Left ventricle myocardium superior (tissue), 1 donor: ENCODE measurements at regions not wholly inside any gene's neighbourhood (a gene's known extent, or its start where the extent isn't known, plus 50 kb on each side); places are given as distances from the start of the nearest gene placed in this dataset.

Experiments
- ATAC-seq: fragments of 200-7000 bp; cut with Tn5 transposase; one replicate; pipeline ENCODE4 v1.9.1; 2020; ENCODE audit warnings: mild to moderate bottlenecking, moderate library complexity
- DNase-seq: peaks from one replicate; pipeline ENCODE4 v3.0.0-alpha.2; 2020
- intact Hi-C: fragments of 100-400 bp; cut with micrococcal nuclease; formaldehyde crosslinking; loops from one replicate; pipeline ENCODE4 v1.11.0; 2022
- donor health status: DM: no; HTN: yes; CAD: no; lungs with severe emphysema.

DNA sequence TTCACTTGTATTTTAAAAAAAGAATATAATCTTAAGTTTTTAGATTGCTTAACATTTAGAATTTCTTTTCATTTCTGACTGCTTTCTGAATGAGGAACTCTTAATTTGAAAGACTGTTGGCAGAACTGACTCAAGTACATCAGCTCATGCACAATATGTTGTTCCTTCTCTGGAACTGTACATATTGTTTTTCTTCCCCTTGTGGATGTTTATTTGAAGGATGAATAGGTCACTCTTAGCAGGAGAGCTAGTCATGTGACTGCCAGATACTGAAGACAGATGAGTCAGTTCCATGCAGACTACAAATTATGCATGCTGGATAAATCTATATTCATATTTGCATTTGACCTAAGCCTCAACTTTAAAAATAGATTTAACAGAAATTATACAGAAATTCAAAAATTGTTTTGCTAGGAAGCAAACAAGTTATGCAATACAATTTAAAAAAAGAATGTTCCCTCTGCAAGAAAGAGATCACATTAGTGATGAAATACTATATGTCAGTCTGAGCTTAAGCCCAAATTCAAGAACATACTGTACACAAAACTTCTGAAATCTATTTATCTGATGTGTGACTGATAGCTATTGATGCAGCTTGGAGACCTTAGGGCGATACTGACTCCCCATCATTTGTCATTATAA is 1274.9 kb upstream of the GJE1 start:
- no peak for DNase-seq
- intact Hi-C loops: no loop called here
- ATAC-seq: peak; percentile 90

- intact Hi-C loops: no loop called here
- DNase-seq (no peak), ATAC-seq (no peak)
Observed at GRCh38 chr6:140855520-140855919, 1277.2 kb upstream of the GJE1 start.

- DNase-seq (no peak), ATAC-seq (no peak)
- intact Hi-C loops: no loop called here
Observed at GRCh38 chr6:140854318-140854717, 1278.4 kb upstream of the GJE1 start.

GRCh38 chr6:140850438-140850837 is 1282.3 kb upstream of the GJE1 start:
- intact Hi-C loops: no loop called here
- DNase-seq (no peak), ATAC-seq (no peak)

GRCh38 chr6:140849456-140849855 is 1283.3 kb upstream of the GJE1 start:
- DNase-seq: no peak
- intact Hi-C loops: no loop called here
- ATAC-seq: no peak

DNA sequence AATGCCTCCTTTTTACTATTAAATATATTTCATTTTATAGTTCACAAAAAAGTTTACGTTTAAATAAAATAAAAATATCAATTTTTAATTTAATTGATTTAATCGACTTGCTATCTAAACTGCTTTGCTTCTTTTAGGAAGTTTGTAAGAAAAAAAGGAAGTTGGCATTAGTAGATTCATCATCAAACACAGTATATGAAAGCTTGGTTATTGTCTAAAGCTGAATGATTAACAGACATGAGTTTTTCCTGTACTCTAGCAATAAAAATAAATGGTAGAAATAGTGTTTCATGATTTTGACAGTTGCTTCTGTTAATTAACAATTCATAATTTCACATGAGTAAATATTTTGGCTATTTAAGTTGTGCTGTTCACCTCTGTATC is 1285.5 kb upstream of the GJE1 start:
- ATAC-seq: no peak
- DNase-seq: no peak
- intact Hi-C loops: no loop called here

GRCh38 chr6:140846503-140847261 is 1286.0 kb upstream of the GJE1 start:
- intact Hi-C loops: no loop called here
- ATAC-seq: no peak
- DNase-seq: no peak

DNA sequence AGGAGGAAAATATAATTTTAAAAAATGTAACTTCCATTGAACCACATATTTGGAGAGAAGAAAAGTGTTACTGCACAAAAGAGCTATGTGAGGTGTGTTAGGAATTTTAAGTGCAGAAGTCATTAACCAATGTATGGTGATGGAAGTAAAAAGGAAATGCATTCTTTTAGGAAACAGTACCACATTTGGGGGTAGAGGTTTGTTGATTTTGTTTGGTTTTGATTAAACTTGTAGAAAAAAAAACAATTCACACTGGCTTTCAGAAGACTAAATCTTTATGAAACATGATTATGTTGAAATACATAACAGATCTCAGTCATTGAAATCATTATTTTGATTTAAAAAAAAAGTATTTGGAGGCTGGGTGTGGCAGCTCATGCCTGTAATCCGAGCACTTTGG is 1287.0 kb upstream of the GJE1 start:
- no peak for DNase-seq
- intact Hi-C loops: no loop called here
- no peak for ATAC-seq

- intact Hi-C loops: no loop called here
- ATAC-seq (no peak), DNase-seq (no peak)
Observed at GRCh38 chr6:140844167-140844566, 1288.6 kb upstream of the GJE1 start.

DNA sequence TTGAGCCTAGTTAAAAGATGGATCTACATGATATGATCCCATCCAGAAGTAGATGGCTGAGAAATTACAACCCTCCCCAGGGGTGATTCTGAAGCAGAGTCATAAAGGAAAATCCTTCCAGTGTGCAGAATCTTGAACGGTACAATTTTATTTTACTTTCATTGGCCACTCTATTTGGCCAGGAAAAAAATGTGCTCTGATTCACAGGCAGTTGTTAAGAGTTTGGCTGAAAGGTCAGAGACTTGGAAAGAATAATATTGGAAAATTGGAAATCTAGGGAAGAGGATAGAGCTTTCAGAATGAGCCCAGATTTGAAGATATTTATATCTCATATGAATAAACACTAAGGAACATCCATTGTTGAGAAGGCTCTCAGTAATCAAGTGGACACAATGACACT is 1299.3 kb upstream of the GJE1 start:
- peak; percentile 23 for ATAC-seq
- intact Hi-C loops: no loop called here
- DNase-seq: no peak

DNA sequence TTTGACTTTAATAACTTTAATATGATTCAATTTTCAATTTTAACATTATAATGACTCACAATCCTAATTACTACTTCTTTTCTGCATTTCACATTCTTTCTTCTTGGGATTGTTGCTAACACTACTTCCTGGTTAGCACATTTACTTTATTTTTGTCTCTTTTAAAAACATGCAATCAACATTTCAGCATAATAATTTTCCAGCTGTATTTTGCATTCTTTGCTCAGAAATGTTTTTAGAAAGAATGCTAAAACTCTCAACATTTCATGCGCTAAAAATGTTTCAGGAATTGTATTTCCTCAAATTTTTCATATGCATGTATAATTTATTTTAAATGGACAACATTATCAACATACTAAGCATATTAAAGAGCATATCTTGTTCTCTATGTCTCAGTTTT is 1302.1 kb upstream of the GJE1 start:
- intact Hi-C loops: no loop called here
- DNase-seq (no peak), ATAC-seq (no peak)

GRCh38 chr6:140828856-140829255 is 1303.9 kb upstream of the GJE1 start:
- intact Hi-C loops: no loop called here
- no peak for ATAC-seq

DNA sequence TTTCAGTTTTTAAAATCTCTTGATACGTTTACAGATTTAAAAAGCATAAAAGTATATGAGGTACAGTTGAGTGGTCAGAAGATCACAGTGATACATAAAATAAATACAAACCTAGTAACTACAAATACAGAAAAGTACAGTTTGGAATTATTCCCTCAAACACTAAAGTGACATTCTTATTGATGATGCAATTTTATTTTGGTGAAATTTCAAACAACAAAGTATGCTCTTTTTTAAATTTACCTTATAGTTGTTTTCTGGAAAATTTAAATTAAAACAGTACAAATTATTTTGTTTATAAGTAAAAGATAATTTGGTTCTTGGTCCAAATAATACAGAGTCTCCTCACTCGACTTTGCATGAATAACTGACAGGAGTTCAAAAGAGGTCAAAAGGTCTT is 1305.1 kb upstream of the GJE1 start:
- DNase-seq (no peak), ATAC-seq (no peak)
- intact Hi-C loops: no loop called here

More at GRCh38 chr6:140828856-140829255, 1303.9 kb upstream of the GJE1 start:
- DNase-seq: no peak

DNA sequence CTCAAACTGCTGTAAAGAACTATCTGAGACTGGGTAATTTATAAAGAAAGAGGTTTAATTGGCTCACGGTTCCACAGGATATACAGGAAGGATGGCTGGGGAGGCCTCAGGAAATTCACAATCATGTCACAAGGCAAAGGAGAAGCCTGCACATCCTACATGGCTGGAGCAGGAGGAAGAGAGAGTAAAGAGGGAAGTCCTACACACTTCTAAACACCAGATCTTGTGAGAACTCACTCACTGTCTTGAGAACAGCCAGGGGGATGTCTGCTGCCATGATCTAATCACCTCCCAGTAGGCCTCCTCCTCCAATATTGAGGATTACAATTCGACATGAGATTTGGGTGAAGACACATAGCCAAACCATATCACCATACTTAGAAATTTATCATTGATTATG is 1307.0 kb upstream of the GJE1 start:
- DNase-seq (no peak), ATAC-seq (no peak)
- intact Hi-C loops: no loop called here

- DNase-seq (no peak), ATAC-seq (no peak)
- intact Hi-C loops: no loop called here
Observed at GRCh38 chr6:140824595-140824994, 1308.1 kb upstream of the GJE1 start.

GRCh38 chr6:140821196-140821595 is 1311.5 kb upstream of the GJE1 start:
- ATAC-seq (no peak), DNase-seq (no peak)
- intact Hi-C loops: no loop called here

DNA sequence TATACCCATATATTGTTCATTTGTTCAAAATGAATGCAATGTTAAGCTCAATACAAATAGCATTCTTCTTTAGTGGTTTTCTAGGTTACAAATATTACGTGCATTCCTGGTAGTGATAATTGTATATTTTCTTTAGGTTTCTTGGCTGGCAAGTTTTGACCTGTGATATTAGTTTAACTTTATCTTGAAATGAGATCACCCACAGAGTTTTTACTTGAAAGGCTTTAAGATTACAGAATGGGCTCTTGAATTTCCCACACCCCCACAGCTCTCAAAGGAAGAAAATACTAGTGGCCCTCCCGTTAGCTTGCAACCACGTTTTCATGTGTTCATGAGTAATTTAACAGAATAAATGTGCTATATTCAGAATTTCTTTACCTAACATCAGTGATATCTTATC is 1315.5 kb upstream of the GJE1 start:
- intact Hi-C loops: no loop called here
- DNase-seq: no peak
- ATAC-seq: no peak

DNA sequence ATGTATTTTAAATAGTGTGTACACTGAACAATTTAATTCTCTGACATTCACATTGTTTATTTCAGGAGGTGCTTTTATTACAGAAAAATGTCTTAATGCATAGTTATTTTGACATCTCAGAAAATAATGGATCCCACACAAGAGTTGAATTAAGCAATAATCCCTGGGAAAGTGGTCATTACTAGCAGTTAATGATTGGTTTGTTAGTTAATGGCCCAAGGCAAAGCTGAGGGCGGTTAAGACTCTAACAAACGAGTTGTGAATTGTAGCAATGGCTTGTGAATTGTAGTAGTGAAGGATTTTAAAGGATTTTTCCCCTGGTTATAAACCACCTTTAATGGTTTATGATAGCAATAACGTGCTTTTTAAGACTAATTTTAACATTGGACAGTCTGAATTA is 1316.0 kb upstream of the GJE1 start:
- no peak for ATAC-seq
- intact Hi-C loops: no loop called here
- DNase-seq: no peak

GRCh38 chr6:140812636-140813035 is 1320.1 kb upstream of the GJE1 start:
- intact Hi-C loops: no loop called here
- DNase-seq: no peak
- no peak for ATAC-seq

- ATAC-seq: no peak
- no peak for DNase-seq
- intact Hi-C loops: no loop called here
Observed at GRCh38 chr6:140811642-140812041, 1321.1 kb upstream of the GJE1 start.

- no peak for ATAC-seq
- intact Hi-C loops: no loop called here
- DNase-seq: no peak
Observed at GRCh38 chr6:140809694-140810101, 1323.0 kb upstream of the GJE1 start.
